GM13976 (cell line): ENCODE measurements at regions not wholly inside any gene's neighbourhood (a gene's known extent, or its start where the extent isn't known, plus 50 kb on each side); places are given as distances from the start of the nearest gene placed in this dataset.

Experiments used
- DNase-seq: peaks from one replicate; pipeline ENCODE4 v3.0.0; 2012; ENCODE audit warnings: low spot score
- in situ Hi-C: fragments of 300-500 bp; cut with MboI; formaldehyde crosslinking; loops from one replicate; pipeline ENCODE4 v1.12.0; 2022; ENCODE audit warnings: low sequenced_read_pairs, mixed read lengths, inconsistent platforms; ENCODE audit not compliant: unreplicated experiment
- TF ChIP-seq, protein P1 (sequence below): IDR thresholded peaks from 2 replicates; pipeline ENCODE4 v1.5.1; 2012; ENCODE audit warnings: borderline replicate concordance, mild to moderate bottlenecking; ENCODE audit not compliant: insufficient read depth; ENCODE audit errors: extremely low read depth, missing control alignments, control extremely low read depth

DNA sequence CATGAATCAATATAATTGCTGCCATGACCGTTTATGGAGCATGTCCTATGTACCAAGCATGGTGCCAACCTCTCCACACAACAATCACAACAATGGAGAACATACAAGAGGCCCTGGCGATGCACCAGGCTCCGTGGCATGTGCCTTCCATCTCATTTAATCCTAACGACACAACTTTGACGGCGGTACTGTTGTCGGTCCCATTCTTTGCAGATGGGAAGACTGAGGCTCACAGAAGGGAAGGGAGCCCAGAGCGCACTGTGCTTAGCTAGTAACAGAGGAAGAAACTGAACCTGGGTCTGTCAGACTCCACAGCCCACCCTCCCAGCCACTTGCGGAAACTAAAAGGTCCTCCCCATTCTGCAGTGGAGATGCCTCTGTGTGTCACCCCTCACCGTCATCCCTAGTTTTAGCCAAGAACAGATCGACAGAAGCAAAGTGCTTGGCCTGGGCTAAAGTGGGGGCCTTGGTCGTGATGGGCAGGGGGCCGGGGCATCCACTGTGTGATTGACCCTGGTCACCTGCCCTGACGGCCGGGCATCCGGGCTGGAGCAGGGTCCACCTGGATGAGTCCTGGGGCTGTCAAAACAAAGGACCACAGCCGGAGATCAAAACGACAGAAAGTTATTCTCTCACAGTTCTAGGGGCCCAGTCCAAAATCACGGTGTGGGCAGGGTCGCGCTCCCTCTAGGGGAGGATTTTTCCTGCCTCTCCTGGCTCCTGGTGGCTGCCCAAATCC lies 183.9 kb downstream of the C16orf95 start:
- TF ChIP-seq, protein P1, sequence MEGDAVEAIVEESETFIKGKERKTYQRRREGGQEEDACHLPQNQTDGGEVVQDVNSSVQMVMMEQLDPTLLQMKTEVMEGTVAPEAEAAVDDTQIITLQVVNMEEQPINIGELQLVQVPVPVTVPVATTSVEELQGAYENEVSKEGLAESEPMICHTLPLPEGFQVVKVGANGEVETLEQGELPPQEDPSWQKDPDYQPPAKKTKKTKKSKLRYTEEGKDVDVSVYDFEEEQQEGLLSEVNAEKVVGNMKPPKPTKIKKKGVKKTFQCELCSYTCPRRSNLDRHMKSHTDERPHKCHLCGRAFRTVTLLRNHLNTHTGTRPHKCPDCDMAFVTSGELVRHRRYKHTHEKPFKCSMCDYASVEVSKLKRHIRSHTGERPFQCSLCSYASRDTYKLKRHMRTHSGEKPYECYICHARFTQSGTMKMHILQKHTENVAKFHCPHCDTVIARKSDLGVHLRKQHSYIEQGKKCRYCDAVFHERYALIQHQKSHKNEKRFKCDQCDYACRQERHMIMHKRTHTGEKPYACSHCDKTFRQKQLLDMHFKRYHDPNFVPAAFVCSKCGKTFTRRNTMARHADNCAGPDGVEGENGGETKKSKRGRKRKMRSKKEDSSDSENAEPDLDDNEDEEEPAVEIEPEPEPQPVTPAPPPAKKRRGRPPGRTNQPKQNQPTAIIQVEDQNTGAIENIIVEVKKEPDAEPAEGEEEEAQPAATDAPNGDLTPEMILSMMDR: no peak
- in situ Hi-C loops: no loop called here
- DNase-seq: no peak

DNA sequence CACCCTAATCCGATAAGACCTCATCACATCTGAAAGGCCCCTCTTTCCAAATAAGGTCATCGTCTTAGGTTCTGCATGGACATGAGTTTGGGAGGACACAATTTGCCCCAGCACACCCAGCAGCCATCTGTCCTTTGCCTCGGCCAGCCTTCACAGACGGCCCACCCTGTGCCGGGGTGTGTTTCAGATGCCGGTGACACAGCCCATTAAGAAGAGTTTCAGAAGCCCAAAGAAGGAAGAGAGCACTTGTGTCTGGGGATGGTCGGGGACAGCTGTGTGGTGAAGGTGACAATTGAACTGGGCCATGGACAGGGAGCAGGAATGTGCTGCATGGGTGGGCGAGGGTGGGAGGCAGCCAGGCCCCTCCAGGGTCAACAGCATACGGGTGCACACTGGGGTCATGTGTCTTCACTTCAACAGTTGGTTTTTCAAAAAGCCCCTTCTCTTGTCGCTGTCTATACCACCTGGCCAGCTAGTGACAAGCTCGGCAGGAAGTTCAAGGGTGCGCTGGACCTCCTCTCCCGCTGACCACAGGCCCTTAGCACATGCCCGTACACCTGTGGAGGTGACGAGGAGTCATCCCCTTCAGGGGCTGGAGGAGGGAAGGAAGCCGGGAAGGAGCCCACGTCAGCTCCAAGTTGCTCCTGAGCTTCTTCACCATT lies 183.1 kb downstream of the C16orf95 start:
- in situ Hi-C loops: no loop called here
- TF ChIP-seq, protein P1: no peak
- DNase-seq: no peak

DNA sequence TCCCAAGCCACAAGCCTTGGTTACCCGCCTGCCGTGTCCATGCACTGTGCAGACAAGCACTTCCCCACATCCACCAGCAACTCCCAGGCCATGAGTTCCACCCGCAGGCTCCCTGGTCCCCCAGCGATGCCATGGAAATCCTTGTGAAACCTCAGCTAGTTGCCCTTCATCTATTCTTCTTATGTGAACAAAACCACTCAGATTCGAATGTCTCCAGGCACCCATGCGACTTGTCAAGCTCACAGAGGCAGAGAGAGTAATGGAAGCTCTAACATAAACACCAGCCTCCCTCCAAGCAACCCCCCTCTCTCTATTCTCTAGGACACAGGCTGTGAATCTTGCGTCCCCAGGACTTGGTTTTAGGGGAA lies 182.6 kb downstream of the C16orf95 start:
- no peak for DNase-seq
- in situ Hi-C loops: no loop called here
- TF ChIP-seq, protein P1: no peak

DNA sequence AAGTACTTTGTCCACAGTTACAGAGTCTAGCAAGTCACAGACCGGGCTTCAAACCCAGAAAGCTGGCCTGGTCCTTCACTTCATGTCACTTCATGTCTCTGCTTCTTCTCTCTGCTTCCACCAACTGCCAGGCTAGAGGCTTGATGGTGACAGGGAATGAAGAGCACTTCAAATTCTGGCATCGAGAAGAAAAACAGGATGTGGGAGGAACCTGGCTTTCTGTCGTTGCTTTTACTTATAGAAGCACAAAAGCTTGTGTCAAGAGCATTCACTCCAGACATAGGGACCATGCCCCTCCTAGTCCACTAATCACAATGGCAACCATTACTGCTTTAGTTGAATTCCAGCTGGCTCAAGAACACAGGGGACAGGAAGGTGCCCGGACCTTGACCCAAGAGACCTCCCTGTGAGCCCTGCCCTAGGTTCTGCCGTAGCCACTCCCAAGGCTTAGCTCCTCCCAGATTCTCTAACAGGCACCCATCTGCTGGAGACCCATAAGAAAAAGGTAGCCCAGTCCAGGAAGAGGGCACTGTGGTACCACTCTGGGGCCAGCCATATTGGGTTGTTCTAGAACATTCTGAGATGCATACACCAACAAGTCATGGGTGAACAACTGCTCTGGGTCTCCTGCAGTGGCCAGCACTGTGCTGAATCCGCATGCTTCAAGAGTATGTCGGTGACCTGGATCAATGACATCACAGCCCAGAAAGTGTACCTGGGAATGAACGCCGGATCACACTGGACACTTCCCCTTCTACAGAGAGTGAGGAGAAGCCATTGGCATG lies 181.8 kb downstream of the C16orf95 start:
- DNase-seq: no peak
- in situ Hi-C loops: no loop called here
- TF ChIP-seq, protein P1: no peak

DNA sequence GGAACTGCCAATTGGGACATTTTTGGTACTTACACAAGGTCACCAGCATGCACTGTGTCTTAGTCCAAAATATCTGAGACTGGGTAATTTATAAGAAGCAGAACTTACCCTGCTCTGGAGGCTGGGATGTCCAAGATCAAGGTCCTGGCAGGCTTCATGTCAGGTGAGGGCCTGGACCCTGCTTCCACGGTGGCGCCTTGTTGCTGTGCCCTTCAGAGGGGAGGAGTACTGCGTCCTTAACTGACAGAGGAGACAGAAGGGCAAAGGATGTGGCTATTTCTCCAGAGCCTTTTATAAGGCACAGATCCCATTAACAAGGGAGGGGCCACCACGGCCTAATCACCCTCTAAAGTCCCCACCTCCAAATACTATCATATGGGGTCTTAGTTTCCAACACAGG lies 178.9 kb downstream of the C16orf95 start:
- in situ Hi-C loops: no loop called here
- no peak for DNase-seq
- TF ChIP-seq, protein P1: no peak

DNA sequence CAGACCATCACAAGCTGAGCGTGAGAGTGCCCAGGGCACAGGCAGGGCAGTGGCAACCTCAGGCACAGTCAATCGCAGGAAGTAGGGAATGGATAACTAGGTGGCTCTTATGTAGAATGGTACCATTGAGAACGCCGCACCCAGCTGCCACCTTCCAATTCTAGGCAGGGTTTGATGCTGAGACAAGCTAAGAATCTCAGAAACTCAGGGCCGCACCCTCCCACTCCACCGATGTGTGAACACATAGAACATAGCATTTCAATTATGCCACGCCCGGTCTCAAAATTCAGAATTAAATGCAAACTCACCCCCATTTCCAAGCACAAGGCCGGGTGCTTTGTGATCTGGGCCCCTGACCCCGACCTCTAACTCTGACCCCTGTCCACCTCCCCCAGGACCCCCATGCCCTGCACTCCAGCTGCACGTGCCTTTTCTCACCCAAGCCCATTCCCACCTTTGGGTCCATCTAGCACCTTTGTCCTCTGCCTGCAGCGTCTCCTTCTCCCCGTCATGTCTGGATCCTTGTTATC lies 178.4 kb downstream of the C16orf95 start:
- in situ Hi-C loops: no loop called here
- DNase-seq: no peak
- TF ChIP-seq, protein P1: no peak
